AG04449 (cell line): ENCODE measurements at regions not wholly inside any gene's neighbourhood (a gene's known extent, or its start where the extent isn't known, plus 50 kb on each side); places are given as distances from the start of the nearest gene placed in this dataset.
A peak's percentile ranks its signal among the peaks of the same experiment; 100 is the strongest.

Experiments used
- CTCF ChIA-PET: fragments of 350-600 bp; formaldehyde crosslinking; extraction: SDS; loops from one replicate; lab custom pipeline; 2021; ENCODE audit warnings: antibody characterized with exemption; lab: Yijun Ruan, JAX
- POLR2A ChIA-PET: fragments of 400-600, 350-600 bp; formaldehyde crosslinking; extraction: SDS; loops from one replicate; lab custom pipeline; 2020; ENCODE audit warnings: antibody characterized with exemption, inconsistent platforms; lab: Yijun Ruan, JAX
- DNase-seq: peaks from one replicate; pipeline ENCODE4 v3.0.0-alpha.2; 2010; ENCODE audit warnings: low read depth, low spot score
- H3K4me3 ChIP-seq: 2 replicates; pipeline ENCODE4 v1.5.1; 2011; ENCODE audit warnings: low read depth, mild to moderate bottlenecking, control low read depth, low read length
- CTCF ChIP-seq: IDR thresholded peaks from one replicate; pipeline ENCODE4 v1.5.1; 2011; ENCODE audit warnings: mild to moderate bottlenecking, moderate library complexity, low read length, control low read depth, inconsistent platforms; ENCODE audit not compliant: insufficient read depth; ENCODE audit errors: missing control alignments

DNA sequence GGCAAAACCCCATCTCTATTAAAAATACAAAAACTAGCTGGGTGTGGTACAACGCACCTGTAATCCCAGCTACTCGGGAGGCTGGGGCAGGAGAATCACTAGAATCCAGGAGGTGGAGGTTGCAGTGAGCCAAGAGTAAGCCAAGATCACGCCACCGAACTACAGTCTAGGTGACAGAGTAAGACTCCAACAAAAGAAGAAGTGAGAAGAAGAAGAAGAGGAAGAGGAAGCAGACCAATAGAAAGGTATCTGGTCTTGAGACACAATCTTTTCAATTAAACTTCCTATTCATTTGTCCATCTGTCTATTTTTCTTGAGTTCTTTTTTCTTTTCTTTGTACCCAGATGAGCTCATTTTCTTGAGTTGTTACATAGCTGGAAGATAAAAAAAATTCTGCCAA is 55.7 kb upstream of the ACADM start:
- H3K4me3 ChIP-seq: no peak overlapping the region
- no peak for DNase-seq
- POLR2A ChIA-PET: no interaction called here
- CTCF ChIA-PET: no interaction called here
- TF ChIP-seq CTCF: no peak

DNA sequence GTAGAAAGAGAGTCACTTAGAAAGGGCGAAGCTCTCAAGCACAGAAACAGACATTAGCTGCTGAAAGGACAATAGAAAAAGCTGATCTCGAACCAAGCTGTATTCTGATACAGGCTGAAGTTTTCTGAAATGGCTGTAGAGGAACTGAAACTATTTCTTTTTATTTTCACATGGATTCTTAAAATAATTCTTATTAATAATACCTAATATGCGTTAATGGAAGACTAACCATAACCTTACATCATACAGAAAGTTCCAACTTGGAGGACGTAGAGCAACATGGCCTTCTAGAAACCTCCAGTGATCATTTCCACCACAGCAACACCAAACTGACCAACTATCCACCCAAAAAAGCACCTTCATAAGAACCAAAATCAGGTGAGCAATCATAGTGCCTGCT is 52.8 kb upstream of the ACADM start:
- no peak overlapping the region for H3K4me3 ChIP-seq
- ChIA-PET POLR2A (no interaction called here), CTCF (no interaction called here)
- TF ChIP-seq CTCF: no peak
- no peak for DNase-seq

- ChIA-PET CTCF (no interaction called here), POLR2A (no interaction called here)
- DNase-seq: no peak
- no peak overlapping the region for H3K4me3 ChIP-seq
- no peak for TF ChIP-seq CTCF
Observed at GRCh38 chr1:75672108-75672507, 52.4 kb upstream of the ACADM start.

GRCh38 chr1:75672528-75673393 is 51.7 kb upstream of the ACADM start:
- H3K4me3 ChIP-seq: no peak overlapping the region
- ChIA-PET POLR2A (no interaction called here), CTCF (no interaction called here)
- DNase-seq: peak; percentile 59
- TF ChIP-seq CTCF: no peak

DNA sequence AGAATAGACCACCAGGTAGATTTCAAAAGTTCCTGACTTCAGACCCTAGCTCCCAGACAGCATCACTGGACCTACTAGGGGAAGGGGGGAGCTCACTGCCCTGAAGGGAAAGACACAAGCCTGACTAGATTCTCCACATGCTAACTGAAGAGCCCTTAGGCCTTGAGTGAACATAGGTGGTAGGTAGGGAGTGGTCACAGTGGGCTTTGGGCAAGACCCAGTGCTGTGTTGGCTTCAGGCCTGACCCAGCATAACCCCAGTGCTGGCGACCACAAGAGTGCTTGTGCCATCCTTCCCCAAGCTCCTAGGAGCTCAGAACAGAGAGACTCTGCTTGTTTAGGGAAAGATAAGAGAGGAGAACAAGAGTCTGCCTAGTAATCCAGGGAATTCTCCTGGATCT is 51.1 kb upstream of the ACADM start:
- no peak overlapping the region for H3K4me3 ChIP-seq
- CTCF ChIA-PET: no interaction called here
- no peak for TF ChIP-seq CTCF
- POLR2A ChIA-PET: no interaction called here
- DNase-seq: no peak

- ChIA-PET CTCF (no interaction called here), POLR2A (no interaction called here)
- no peak for TF ChIP-seq CTCF
- no peak for DNase-seq
- H3K4me3 ChIP-seq: no peak overlapping the region
Observed at GRCh38 chr1:75673885-75674284, 50.6 kb upstream of the ACADM start.
